ENCODE measurements at regions not wholly inside any gene's neighbourhood (a gene's known extent, or its start where the extent isn't known, plus 50 kb on each side); places are given as distances from the start of the nearest gene placed in this dataset.

- DNase-seq (ENCODE audit: low spot score), result no peak
- in situ Hi-C loops (cut with HindIII; ENCODE audit: low sequenced_read_pairs), result no loop called here
Measured at GRCh38 chr13:32903720-32904119, 112.5 kb upstream of the KL start.

- in situ Hi-C loops (cut with HindIII; ENCODE audit: low sequenced_read_pairs), result no loop called here
- no peak for DNase-seq (ENCODE audit: low spot score)
Measured at GRCh38 chr13:32904266-32904665, 112.0 kb upstream of the KL start.

- in situ Hi-C loops (cut with HindIII; ENCODE audit: low sequenced_read_pairs), result no loop called here
- no peak for DNase-seq (ENCODE audit: low spot score)
Measured at GRCh38 chr13:32905063-32905863, 111.0 kb upstream of the KL start.

GRCh38 chr13:32905864-32906180 is 110.4 kb upstream of the KL start:
- no peak for DNase-seq (ENCODE audit: low spot score)
- in situ Hi-C loops (cut with HindIII; ENCODE audit: low sequenced_read_pairs), result no loop called here

GRCh38 chr13:32907211-32907610 is 109.0 kb upstream of the KL start:
- DNase-seq (ENCODE audit: low spot score), result no peak
- in situ Hi-C loops (cut with HindIII; ENCODE audit: low sequenced_read_pairs), result no loop called here

GRCh38 chr13:32910530-32910929 is 105.7 kb upstream of the KL start:
- in situ Hi-C loops (cut with HindIII; ENCODE audit: low sequenced_read_pairs), result no loop called here
- no peak for DNase-seq (ENCODE audit: low spot score)

- no peak for DNase-seq (ENCODE audit: low spot score)
- in situ Hi-C loops (cut with HindIII; ENCODE audit: low sequenced_read_pairs), result no loop called here
Measured at GRCh38 chr13:32911506-32911905, 104.7 kb upstream of the KL start.

- no peak for DNase-seq (ENCODE audit: low spot score)
- in situ Hi-C loops (cut with HindIII; ENCODE audit: low sequenced_read_pairs), result no loop called here
Measured at GRCh38 chr13:32914686-32915085, 101.5 kb upstream of the KL start.

- DNase-seq (ENCODE audit: low spot score), result no peak
- in situ Hi-C loops (cut with HindIII; ENCODE audit: low sequenced_read_pairs), result no loop called here
Measured at GRCh38 chr13:32917504-32917903, 98.7 kb upstream of the KL start.

- no peak for DNase-seq (ENCODE audit: low spot score)
- in situ Hi-C loops (cut with HindIII; ENCODE audit: low sequenced_read_pairs), result no loop called here
Measured at GRCh38 chr13:32923725-32924124, 92.5 kb upstream of the KL start.

GRCh38 chr13:32924886-32925285 is 91.3 kb upstream of the KL start:
- DNase-seq (ENCODE audit: low spot score), result no peak
- in situ Hi-C loops (cut with HindIII; ENCODE audit: low sequenced_read_pairs), result no loop called here

- in situ Hi-C loops (cut with HindIII; ENCODE audit: low sequenced_read_pairs), result no loop called here
- no peak for DNase-seq (ENCODE audit: low spot score)
Measured at GRCh38 chr13:32925506-32925905, 90.7 kb upstream of the KL start.

- no peak for DNase-seq (ENCODE audit: low spot score)
- in situ Hi-C loops (cut with HindIII; ENCODE audit: low sequenced_read_pairs), result no loop called here
Measured at GRCh38 chr13:32932376-32932775, 83.8 kb upstream of the KL start.

GRCh38 chr13:32936716-32937115 is 79.5 kb upstream of the KL start:
- in situ Hi-C loops (cut with HindIII; ENCODE audit: low sequenced_read_pairs), result no loop called here
- DNase-seq (ENCODE audit: low spot score), result no peak

GRCh38 chr13:32938314-32938713 is 77.9 kb upstream of the KL start:
- DNase-seq (ENCODE audit: low spot score), result no peak
- in situ Hi-C loops (cut with HindIII; ENCODE audit: low sequenced_read_pairs), result no loop called here

GRCh38 chr13:32938907-32939306 is 77.3 kb upstream of the KL start:
- no peak for DNase-seq (ENCODE audit: low spot score)
- in situ Hi-C loops (cut with HindIII; ENCODE audit: low sequenced_read_pairs), result no loop called here

- in situ Hi-C loops (cut with HindIII; ENCODE audit: low sequenced_read_pairs), result no loop called here
- peak; percentile 6 for DNase-seq (ENCODE audit: low spot score)
Measured at GRCh38 chr13:32940601-32941000, 75.6 kb upstream of the KL start.

GRCh38 chr13:32941368-32941767 is 74.9 kb upstream of the KL start:
- DNase-seq (ENCODE audit: low spot score), result no peak

GRCh38 chr13:32946558-32946957 is 69.7 kb upstream of the KL start:
- in situ Hi-C loops (cut with HindIII; ENCODE audit: low sequenced_read_pairs), result no loop called here
- DNase-seq (ENCODE audit: low spot score), result no peak

More at GRCh38 chr13:32941368-32941767, 74.9 kb upstream of the KL start:
- in situ Hi-C loops (cut with HindIII; ENCODE audit: low sequenced_read_pairs), result no loop called here

- DNase-seq (ENCODE audit: low spot score), result no peak
- in situ Hi-C loops (cut with HindIII; ENCODE audit: low sequenced_read_pairs), result no loop called here
Measured at GRCh38 chr13:32947411-32948276, 68.6 kb upstream of the KL start.

GRCh38 chr13:32949820-32950219 is 66.4 kb upstream of the KL start:
- DNase-seq (ENCODE audit: low spot score), result no peak
- in situ Hi-C loops (cut with HindIII; ENCODE audit: low sequenced_read_pairs), result no loop called here

Measured in G401 (cell line).